ENCODE measurements at regions not wholly inside any gene's neighbourhood (a gene's known extent, or its start where the extent isn't known, plus 50 kb on each side); places are given as distances from the start of the nearest gene placed in this dataset.

DNA sequence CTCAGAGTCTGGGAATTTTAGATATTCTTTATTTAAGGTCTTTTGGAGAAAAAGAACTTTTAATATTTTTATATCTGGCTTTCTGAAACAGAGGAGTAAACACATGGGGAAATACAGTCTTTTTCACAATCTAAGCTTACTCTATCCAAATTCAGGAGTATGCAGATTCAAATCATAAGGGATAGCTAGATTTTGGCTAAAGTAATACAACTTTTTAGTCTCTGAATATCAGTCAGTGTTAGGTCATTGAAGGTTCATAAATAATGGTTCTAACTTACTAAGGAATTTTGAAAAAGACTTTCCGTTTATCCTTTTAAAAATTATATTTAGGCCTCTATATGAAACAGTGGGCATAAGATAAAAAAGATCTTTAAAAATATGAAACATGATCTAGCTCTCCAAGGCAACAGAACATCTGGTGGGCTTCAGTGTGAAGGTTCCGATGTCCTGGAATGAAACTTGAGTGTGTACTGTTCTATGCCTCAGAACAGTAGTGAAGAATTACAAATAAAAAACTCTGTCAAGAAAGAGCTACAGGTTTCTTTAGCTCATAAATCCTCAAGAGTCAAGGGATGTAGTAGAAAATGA, 165.2 kb upstream of the PDGFD start:
- no peaks in the 10 kb centered on the region for H3K4me1 Mint-ChIP-seq (ENCODE audit: low read depth)
- H3K36me3 Mint-ChIP-seq (ENCODE audit: low read depth): no peaks in the 10 kb centered on the region
- H3K9me3 Mint-ChIP-seq: peaks cover 4% of the 10 kb centered on the region; the same call in 1 of the 2 replicates
- TF ChIP-seq, protein P1, sequence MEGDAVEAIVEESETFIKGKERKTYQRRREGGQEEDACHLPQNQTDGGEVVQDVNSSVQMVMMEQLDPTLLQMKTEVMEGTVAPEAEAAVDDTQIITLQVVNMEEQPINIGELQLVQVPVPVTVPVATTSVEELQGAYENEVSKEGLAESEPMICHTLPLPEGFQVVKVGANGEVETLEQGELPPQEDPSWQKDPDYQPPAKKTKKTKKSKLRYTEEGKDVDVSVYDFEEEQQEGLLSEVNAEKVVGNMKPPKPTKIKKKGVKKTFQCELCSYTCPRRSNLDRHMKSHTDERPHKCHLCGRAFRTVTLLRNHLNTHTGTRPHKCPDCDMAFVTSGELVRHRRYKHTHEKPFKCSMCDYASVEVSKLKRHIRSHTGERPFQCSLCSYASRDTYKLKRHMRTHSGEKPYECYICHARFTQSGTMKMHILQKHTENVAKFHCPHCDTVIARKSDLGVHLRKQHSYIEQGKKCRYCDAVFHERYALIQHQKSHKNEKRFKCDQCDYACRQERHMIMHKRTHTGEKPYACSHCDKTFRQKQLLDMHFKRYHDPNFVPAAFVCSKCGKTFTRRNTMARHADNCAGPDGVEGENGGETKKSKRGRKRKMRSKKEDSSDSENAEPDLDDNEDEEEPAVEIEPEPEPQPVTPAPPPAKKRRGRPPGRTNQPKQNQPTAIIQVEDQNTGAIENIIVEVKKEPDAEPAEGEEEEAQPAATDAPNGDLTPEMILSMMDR (IDR thresholded peaks at IDR 0.05): no peak
- H3K4me3 Mint-ChIP-seq: no peak overlapping the region
- no peaks in the 10 kb centered on the region for H3K27me3 Mint-ChIP-seq (ENCODE audit: insufficient read depth)
- no peak overlapping the region for H3K27ac Mint-ChIP-seq
- no peak for DNase-seq

DNA sequence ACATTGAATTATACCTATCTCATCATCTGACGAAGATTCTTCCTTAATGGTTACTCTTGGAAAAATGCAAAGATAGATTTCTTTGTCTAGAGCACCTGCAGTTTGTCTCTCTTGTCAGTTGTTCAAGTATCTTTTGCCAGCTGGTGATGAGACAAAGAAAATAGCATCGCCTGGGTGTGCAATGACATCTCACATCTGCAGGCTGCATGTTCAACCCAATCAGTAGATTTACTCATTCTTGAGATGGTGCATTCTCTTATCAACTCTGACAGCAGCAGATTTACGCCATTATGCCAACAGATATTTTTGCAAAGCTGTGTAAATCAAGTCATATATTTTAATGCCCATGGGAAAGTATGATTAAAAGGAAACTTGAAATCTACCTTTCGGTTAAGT, 164.6 kb upstream of the PDGFD start:
- Mint-ChIP-seq H3K36me3 (ENCODE audit: low read depth) (no peaks in the 10 kb centered on the region), H3K27ac (no peak overlapping the region), H3K27me3 (ENCODE audit: insufficient read depth) (no peaks in the 10 kb centered on the region), H3K4me1 (ENCODE audit: low read depth) (no peaks in the 10 kb centered on the region), H3K4me3 (no peak overlapping the region), H3K9me3 (peaks cover 4% of the 10 kb centered on the region; the same call in 1 of the 2 replicates)
- TF ChIP-seq, protein P1 (IDR thresholded peaks at IDR 0.05): no peak
- no peak for DNase-seq

GRCh38 chr11:104327861-104328511, 164.0 kb upstream of the PDGFD start:
- Mint-ChIP-seq H3K27ac (no peak overlapping the region), H3K27me3 (ENCODE audit: insufficient read depth) (no peaks in the 10 kb centered on the region), H3K36me3 (ENCODE audit: low read depth) (no peaks in the 10 kb centered on the region), H3K4me1 (ENCODE audit: low read depth) (no peaks in the 10 kb centered on the region), H3K9me3 (peaks cover 4% of the 10 kb centered on the region; the same call in 1 of the 2 replicates), H3K4me3 (no peak overlapping the region)
- TF ChIP-seq, protein P1 (IDR thresholded peaks at IDR 0.05): no peak
- no peak for DNase-seq

GRCh38 chr11:104325093-104325492, 161.1 kb upstream of the PDGFD start:
- DNase-seq: no peak
- H3K4me3 Mint-ChIP-seq: no peak overlapping the region
- H3K27ac Mint-ChIP-seq: no peak overlapping the region
- peaks cover 2% of the 10 kb centered on the region for H3K27me3 Mint-ChIP-seq (ENCODE audit: insufficient read depth)
- TF ChIP-seq, protein P1 (IDR thresholded peaks at IDR 0.05): no peak
- H3K36me3 Mint-ChIP-seq (ENCODE audit: low read depth): no peaks in the 10 kb centered on the region
- H3K9me3 Mint-ChIP-seq: peaks cover 4% of the 10 kb centered on the region; the same call in 1 of the 2 replicates
- no peaks in the 10 kb centered on the region for H3K4me1 Mint-ChIP-seq (ENCODE audit: low read depth)

GRCh38 chr11:104324276-104324675, 160.3 kb upstream of the PDGFD start:
- no peak for DNase-seq
- no peaks in the 10 kb centered on the region for H3K36me3 Mint-ChIP-seq (ENCODE audit: low read depth)
- no peak overlapping the region for H3K4me3 Mint-ChIP-seq
- H3K9me3 Mint-ChIP-seq: peaks cover 4% of the 10 kb centered on the region; the same call in 1 of the 2 replicates
- peaks cover 2% of the 10 kb centered on the region for H3K27me3 Mint-ChIP-seq (ENCODE audit: insufficient read depth)
- H3K4me1 Mint-ChIP-seq (ENCODE audit: low read depth): no peaks in the 10 kb centered on the region
- TF ChIP-seq, protein P1 (IDR thresholded peaks at IDR 0.05): no peak
- H3K27ac Mint-ChIP-seq: no peak overlapping the region
